NCI-H2081 (cell line): ENCODE measurements at regions not wholly inside any gene's neighbourhood (a gene's known extent, or its start where the extent isn't known, plus 50 kb on each side); places are given as distances from the start of the nearest gene placed in this dataset.

ENCODE experiments used
- DNase-seq, 2 experiments: peaks; one replicate each; lab custom pipeline; 2025; lab: John Stamatoyannopoulos, UW

GRCh38 chr14:98957211-98958047 lies 314.6 kb downstream of the BCL11B start:
- no peak for DNase-seq

- no peak for DNase-seq
These were observed 313.9 kb downstream of the BCL11B start for GRCh38 chr14:98958048-98958631.

- no peak for DNase-seq
These were observed 313.4 kb downstream of the BCL11B start for GRCh38 chr14:98958632-98959031.

DNA sequence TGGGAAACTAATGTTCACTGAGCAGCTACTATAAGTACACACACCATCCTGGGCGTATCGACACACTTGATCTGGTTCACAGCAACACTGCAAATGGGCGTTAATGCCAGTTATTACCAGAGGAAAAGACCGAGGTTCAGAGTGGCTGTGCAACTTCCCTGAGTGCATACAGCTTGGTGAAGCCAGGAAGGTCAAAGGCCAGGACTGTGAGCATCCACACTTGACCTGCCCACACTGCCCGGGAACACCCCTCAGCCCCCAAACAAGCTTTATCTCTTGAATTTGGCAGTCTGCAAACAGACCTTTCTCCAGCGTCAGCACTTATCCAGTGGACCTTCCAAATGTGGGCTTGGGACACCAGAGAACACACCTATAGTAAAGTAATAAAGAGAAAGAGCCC lies 312.6 kb downstream of the BCL11B start:
- DNase-seq, result no peak

- no peak for DNase-seq
These were observed 311.9 kb downstream of the BCL11B start for GRCh38 chr14:98959958-98960616.

- DNase-seq, result no peak
These were observed 311.4 kb downstream of the BCL11B start for GRCh38 chr14:98960617-98961013.

DNA sequence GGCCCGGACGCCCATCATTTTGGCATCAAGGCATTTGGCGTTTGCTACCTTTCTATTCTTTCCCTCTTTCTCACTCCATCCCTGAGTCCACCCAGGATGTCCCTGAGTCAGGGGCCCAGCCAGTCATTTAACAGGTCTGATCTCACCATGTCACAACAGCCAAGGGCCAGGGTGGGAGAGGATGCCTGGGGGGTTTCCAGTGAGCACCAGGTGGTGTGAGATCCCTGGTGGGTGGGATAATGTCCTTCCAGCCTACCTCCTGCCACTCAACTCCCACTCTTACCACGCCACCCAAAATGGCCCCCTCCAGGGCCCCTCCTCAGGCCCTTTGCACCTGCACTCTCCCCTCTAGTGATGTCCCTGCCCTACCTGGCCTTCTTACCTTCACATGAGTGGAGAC lies 310.8 kb downstream of the BCL11B start:
- DNase-seq, result no peak

GRCh38 chr14:98962118-98962517 lies 309.9 kb downstream of the BCL11B start:
- no peak for DNase-seq

DNA sequence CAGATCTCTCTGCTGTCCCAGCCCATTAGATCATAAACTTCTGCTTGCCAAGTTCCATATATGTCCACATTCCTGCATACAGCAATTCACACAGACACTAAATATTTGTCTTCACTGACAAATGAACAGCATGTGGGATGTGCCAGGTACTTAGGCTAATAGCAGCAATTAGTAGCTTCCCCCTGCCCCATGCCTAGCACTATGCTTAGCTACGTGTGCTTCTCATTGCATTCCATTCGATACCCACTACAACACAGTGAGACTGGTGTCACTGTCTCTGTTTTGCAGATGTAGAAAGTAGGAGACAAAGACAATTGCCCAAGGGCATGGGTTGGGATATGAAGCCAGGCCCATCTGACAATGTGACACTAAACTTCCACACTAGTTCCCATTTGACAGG lies 308.4 kb downstream of the BCL11B start:
- no peak for DNase-seq

DNA sequence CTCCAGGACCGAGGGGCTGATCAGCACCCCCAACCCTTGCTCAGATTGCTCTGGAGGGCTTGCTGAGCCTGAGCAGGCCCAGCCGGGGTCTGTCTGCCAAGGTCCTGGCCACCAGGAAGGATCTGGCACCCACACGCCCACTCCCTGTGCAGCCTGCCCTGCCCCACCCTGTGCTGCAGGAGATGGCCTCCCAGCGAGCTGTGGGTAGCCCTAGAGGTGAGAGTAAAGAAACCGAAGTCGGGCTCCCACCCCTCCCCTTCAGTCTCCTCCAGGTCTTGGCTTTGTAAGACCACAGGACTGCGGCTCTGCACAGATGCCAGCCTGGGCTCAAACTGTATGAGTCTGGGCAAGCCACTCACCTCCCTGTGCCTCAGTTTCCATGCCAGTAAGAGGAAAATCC lies 307.8 kb downstream of the BCL11B start:
- DNase-seq, result no peak

DNA sequence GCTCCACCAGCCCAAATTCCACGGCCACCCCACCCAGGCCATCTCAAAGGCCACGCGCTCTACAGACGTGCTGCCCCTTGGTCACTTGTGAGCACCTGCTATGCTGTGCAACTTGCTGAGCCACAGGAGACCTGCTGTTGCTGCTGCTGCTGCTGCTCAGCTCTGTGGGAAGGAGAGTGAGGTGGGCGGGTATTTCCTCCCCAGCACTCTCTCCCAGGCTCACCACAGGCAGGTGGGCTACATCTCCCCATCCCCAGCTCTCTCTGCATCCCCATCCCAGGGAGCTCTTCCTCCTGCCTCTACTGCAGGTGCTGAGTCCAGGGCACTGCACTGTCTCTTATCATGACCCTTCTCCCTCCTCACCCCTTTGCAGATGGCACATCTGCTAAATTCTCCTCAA lies 306.9 kb downstream of the BCL11B start:
- DNase-seq, result no peak

- DNase-seq, result no peak
These were observed 306.0 kb downstream of the BCL11B start for GRCh38 chr14:98966016-98966415.

- no peak for DNase-seq
These were observed 305.4 kb downstream of the BCL11B start for GRCh38 chr14:98966475-98967162.

DNA sequence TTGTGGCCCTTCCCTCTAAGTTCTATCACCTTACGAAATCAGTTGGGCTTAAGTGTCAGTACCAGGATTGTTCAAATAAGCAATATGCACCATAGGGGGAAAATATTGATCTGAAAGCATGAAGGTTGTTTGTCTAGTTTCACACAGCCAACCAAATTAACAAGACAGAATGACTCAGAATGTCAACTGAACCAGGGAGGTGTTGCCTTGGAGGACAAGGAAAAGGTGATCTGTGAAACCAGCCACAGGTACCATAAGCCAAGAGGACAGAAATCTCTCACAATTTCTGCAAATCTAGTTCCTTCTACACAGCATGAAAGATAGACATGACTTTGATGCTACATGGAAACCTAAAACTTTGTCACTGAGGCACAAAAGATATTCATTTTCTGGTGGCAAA lies 297.9 kb downstream of the BCL11B start:
- no peak for DNase-seq

DNA sequence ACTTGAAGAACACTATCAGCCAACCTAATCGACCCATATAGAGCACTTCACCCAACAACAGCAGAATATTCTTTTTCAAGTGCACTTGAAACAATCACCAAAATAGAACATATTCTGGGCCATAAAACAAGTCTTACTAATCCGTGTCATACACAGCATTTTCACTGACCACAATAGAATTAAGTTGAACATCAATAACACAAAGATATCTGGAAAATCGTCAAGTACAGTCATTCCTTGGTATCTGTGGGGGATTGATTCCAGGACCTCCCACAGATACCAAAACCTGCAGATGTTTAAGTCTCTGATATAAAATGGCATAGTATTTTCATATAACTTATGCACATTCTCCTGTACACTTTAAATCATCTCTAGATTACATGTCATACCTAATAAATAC lies 295.7 kb downstream of the BCL11B start:
- DNase-seq, result no peak

GRCh38 chr14:98977451-98977850 lies 294.5 kb downstream of the BCL11B start:
- DNase-seq, result no peak

- no peak for DNase-seq
These were observed 289.0 kb downstream of the BCL11B start for GRCh38 chr14:98982986-98983385.

DNA sequence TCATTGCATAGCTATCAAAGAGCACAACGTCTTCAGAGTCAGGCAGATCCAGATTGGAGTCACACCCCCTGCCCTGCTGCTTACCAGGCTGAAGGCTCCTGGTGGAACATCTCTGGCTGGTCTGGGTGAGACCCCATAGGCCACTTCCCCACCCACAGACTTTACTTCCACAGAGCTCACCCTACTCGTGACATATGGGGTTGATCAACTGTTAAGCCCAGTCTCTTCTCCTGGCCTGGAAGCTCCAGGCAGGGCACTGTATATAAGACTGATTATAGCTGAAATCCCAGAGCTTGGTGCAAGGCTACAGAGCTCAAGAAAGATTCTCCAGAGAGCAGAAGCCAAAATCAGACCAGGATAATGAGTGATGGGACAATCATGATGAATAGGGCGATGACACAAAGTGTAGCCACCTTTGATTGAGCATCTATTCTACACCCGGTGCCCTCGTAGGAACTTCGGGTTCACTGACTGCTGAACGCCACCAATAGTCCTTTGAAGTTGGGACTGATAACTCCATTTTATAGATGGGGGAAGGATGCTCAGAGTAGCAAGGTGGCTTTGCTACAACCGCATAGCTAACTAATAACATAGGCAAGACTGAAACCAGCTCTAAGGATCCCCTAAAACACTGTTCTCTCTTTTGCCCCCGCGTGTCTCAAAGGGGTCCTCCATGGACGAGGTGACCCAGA lies 287.8 kb downstream of the BCL11B start:
- DNase-seq, result no peak

GRCh38 chr14:98984719-98985041 lies 287.3 kb downstream of the BCL11B start:
- no peak for DNase-seq

DNA sequence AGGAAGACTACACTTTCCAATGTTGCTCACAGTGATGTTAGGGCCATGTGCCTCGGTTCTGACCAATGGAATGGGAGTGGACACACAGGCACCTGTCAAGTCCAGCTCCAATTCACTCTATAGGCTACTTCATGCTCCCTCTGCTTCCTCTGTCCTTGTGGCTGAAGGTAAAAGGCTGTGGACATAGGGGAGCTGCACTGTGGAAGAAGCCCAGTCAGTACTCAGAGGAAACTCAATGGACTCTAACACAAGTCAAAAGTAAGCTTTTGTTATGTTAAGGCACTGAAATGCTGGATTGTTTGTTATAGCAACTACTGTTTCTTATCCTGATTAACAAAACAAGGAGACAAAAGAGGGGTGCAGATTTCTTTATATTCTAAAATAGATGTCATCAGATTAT lies 278.2 kb downstream of the BCL11B start:
- no peak for DNase-seq

DNA sequence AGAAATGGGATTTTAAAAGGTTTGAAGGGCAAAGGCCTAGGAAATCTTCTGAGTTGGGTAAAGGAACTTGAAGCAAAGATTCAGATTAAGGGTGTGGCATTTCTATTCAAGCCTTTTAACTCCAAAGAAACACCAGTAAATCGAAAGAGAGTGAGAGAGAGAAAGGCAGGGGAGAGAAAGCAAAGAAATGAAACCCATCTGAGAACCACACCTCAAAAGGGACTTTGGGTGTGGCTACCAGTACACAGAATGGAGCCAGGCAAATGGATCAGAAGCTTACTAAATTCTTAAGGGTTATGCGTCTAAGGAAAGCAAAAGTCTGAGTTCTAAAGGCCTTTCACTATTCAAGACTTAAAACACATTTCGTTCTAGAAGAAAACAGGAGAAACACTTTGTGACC lies 277.4 kb downstream of the BCL11B start:
- DNase-seq, result no peak

GRCh38 chr14:98997526-98998205 lies 274.3 kb downstream of the BCL11B start:
- DNase-seq, result no peak
